ENCODE measurements at regions not wholly inside any gene's neighbourhood (a gene's known extent, or its start where the extent isn't known, plus 50 kb on each side); places are given as distances from the start of the nearest gene placed in this dataset.

GRCh38 chr2:58448065-58448507 lies 207.0 kb upstream of the FANCL start:
- in situ Hi-C loops (cut with MboI; ENCODE audit: low pct_ligation_motif_present in 1 of 4, low pct_unique_long_range_greater_than_20kb in 1 of 4, low sequenced_read_pairs in 3 of 4), result loop anchor here in 1 of 4 donors (25.0 kb wide), 1 partner anchor 686 kb away; no protein-coding TSS in a partner anchor
- 13 to 21% methylated on average over 3 to 6 of the region's 6 CpGs for WGBS, 2 donors (ENCODE audit: low coverage in 1 of 2)

GRCh38 chr2:58447586-58447985 lies 206.5 kb upstream of the FANCL start:
- intact Hi-C loops (cut with DNase I; ENCODE audit: low total_unique reads), result no loop called here
- Histone ChIP-seq H3K36me3 (no peaks in the 10 kb centered on the region), H3K4me3 (no peak overlapping the region), H3K27me3 (no peaks in the 10 kb centered on the region), H3K9me3 (no peaks in the 10 kb centered on the region), H3K27ac (no peak overlapping the region), H3K4me1 (no peaks in the 10 kb centered on the region)
- no peak for DNase-seq
- TF ChIP-seq POLR2AphosphoS5 (IDR thresholded peaks at IDR 0.05) (no peak), POLR2A (IDR thresholded peaks at IDR 0.05) (no peak), CTCF (IDR thresholded peaks at IDR 0.05) (no peak), EP300 (IDR thresholded peaks at IDR 0.05; ENCODE audit: low read depth) (no peak)
- in situ Hi-C loops (cut with MboI; ENCODE audit: low pct_ligation_motif_present in 1 of 4, low pct_unique_long_range_greater_than_20kb in 1 of 4, low sequenced_read_pairs in 3 of 4), result loop anchor here in 1 of 4 donors (25.0 kb wide), 1 partner anchor 685 kb away; no protein-coding TSS in a partner anchor
- WGBS, 2 donors (ENCODE audit: low coverage in 1 of 2), result 90 to 93% methylated on average over 2 of the region's 2 CpGs

More at GRCh38 chr2:58448065-58448507, 207.0 kb upstream of the FANCL start:
- TF ChIP-seq POLR2A (IDR thresholded peaks at IDR 0.05), result no peak
- peak; percentile 25 to 42 (median 25) for TF ChIP-seq CTCF (IDR thresholded peaks at IDR 0.05)
- peak; percentile 55 for DNase-seq
- Histone ChIP-seq H3K9me3 (no peaks in the 10 kb centered on the region), H3K36me3 (no peaks in the 10 kb centered on the region), H3K27me3 (no peaks in the 10 kb centered on the region), H3K4me1 (no peaks in the 10 kb centered on the region), H3K27ac (no peak overlapping the region), H3K4me3 (no peak overlapping the region)
- intact Hi-C loops (cut with DNase I; ENCODE audit: low total_unique reads), result no loop called here

GRCh38 chr2:58441643-58442042 lies 200.5 kb upstream of the FANCL start:
- intact Hi-C loops (cut with DNase I; ENCODE audit: low total_unique reads), result no loop called here
- no peak overlapping the region for H3K4me3 ChIP-seq
- H3K9me3 ChIP-seq, result no peaks in the 10 kb centered on the region
- no peaks in the 10 kb centered on the region for H3K4me1 ChIP-seq
- WGBS, 2 donors (ENCODE audit: low coverage in 1 of 2), result 69 to 100% methylated on average over 1 to 3 of the region's 3 CpGs
- in situ Hi-C loops (cut with MboI; ENCODE audit: low pct_ligation_motif_present in 1 of 4, low pct_unique_long_range_greater_than_20kb in 1 of 4, low sequenced_read_pairs in 3 of 4), result loop anchor here in 1 of 4 donors (25.0 kb wide), 1 partner anchor 679 kb away; no protein-coding TSS in a partner anchor
- H3K36me3 ChIP-seq, result no peaks in the 10 kb centered on the region
- H3K27me3 ChIP-seq, result no peaks in the 10 kb centered on the region
- DNase-seq, result no peak
- no peak for TF ChIP-seq EP300 (IDR thresholded peaks at IDR 0.05; ENCODE audit: low read depth)
- no peak for TF ChIP-seq POLR2A (IDR thresholded peaks at IDR 0.05)
- no peak for TF ChIP-seq CTCF (IDR thresholded peaks at IDR 0.05)
- no peak for TF ChIP-seq POLR2AphosphoS5 (IDR thresholded peaks at IDR 0.05)
- no peak overlapping the region for H3K27ac ChIP-seq

GRCh38 chr2:58436872-58437271 lies 195.7 kb upstream of the FANCL start:
- no peak overlapping the region for H3K4me3 ChIP-seq
- no peaks in the 10 kb centered on the region for H3K27me3 ChIP-seq
- no peak for DNase-seq
- no peaks in the 10 kb centered on the region for H3K36me3 ChIP-seq
- no peaks in the 10 kb centered on the region for H3K4me1 ChIP-seq
- no peaks in the 10 kb centered on the region for H3K9me3 ChIP-seq
- TF ChIP-seq EP300 (IDR thresholded peaks at IDR 0.05; ENCODE audit: low read depth) (no peak), CTCF (IDR thresholded peaks at IDR 0.05) (no peak), POLR2A (IDR thresholded peaks at IDR 0.05) (no peak)
- 67 to 85% methylated on average over 1 to 5 of the region's 5 CpGs for whole genome bisulfite sequencing, 2 donors (ENCODE audit: low coverage in 1 of 2)
- intact Hi-C loops (cut with DNase I; ENCODE audit: low total_unique reads), result no loop called here
- in situ Hi-C loops (cut with MboI; ENCODE audit: low pct_ligation_motif_present in 1 of 4, low pct_unique_long_range_greater_than_20kb in 1 of 4, low sequenced_read_pairs in 3 of 4), result loop anchor here in 1 of 4 donors (25.0 kb wide), 1 partner anchor 675 kb away; no protein-coding TSS in a partner anchor
- no peak overlapping the region for H3K27ac ChIP-seq

All from transverse colon (tissue), 4 donors.